ENCODE measurements at regions not wholly inside any gene's neighbourhood (a gene's known extent, or its start where the extent isn't known, plus 50 kb on each side); places are given as distances from the start of the nearest gene placed in this dataset.
"Not testable (repeated sequence)": the region's sequence is repeated elsewhere in the genome, so short reads cannot be mapped to it uniquely, and the experiment has no call there.

DNA sequence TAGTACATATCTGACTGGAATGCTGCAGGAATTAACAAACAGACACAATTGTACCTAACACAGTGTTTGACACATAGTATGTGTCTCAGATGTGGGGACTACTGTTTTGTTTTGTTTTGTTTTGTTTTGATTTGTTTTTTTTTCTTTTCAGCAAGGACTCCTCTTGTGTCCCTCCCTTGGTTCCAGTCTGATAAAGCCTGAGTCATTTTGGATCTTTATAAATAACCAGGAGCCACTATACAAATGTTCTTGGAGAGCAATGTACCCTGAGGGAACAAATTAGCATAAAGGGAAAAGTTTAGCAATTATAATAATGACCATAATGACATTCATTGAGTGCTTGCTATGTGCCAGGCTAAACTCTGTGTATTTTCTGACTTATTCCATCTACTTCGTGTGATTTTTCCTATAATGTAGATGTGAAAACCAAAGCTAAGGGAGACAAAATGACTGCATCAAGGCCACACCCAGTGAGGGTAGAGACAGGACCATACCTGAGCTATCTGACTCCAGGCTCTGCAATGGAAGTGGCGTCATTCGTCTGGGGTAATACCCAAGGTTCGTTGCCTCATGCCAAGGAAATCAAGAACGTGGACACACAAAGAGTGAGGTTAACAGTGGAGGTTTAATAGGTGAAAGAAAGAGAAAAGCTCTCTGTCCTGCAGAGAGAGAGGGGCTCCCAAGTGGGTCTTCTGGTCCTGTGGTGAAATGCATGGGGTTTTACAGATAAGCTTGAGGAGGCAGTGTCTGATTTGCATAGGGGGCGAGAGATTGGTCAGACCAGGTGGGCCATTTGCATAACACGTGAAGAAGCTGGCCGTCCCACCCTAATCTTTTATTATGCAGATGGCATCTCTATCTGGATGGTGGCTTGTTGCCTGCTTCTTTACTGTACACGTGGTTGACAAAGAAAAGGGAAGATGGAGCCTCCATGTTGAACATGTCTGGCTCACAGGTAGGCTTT, 285.5 kb upstream of the SFSWAP start:
- TF ChIP-seq, protein P1, sequence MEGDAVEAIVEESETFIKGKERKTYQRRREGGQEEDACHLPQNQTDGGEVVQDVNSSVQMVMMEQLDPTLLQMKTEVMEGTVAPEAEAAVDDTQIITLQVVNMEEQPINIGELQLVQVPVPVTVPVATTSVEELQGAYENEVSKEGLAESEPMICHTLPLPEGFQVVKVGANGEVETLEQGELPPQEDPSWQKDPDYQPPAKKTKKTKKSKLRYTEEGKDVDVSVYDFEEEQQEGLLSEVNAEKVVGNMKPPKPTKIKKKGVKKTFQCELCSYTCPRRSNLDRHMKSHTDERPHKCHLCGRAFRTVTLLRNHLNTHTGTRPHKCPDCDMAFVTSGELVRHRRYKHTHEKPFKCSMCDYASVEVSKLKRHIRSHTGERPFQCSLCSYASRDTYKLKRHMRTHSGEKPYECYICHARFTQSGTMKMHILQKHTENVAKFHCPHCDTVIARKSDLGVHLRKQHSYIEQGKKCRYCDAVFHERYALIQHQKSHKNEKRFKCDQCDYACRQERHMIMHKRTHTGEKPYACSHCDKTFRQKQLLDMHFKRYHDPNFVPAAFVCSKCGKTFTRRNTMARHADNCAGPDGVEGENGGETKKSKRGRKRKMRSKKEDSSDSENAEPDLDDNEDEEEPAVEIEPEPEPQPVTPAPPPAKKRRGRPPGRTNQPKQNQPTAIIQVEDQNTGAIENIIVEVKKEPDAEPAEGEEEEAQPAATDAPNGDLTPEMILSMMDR (IDR thresholded peaks at IDR 0.05; ENCODE audit: low read depth, low read length): no peak
- DNase-seq: no peak
- Histone ChIP-seq H3K27me3 (ENCODE audit: insufficient read depth, low read depth, severe bottlenecking) (no peaks in the 10 kb centered on the region), H3K4me3 (ENCODE audit: low read depth, low read length) (no peak overlapping the region), H3K36me3 (no peaks in the 10 kb centered on the region), H3K9me3 (ENCODE audit: severe bottlenecking) (peaks cover 7% of the 10 kb centered on the region), H3K27ac (no peak overlapping the region)

DNA sequence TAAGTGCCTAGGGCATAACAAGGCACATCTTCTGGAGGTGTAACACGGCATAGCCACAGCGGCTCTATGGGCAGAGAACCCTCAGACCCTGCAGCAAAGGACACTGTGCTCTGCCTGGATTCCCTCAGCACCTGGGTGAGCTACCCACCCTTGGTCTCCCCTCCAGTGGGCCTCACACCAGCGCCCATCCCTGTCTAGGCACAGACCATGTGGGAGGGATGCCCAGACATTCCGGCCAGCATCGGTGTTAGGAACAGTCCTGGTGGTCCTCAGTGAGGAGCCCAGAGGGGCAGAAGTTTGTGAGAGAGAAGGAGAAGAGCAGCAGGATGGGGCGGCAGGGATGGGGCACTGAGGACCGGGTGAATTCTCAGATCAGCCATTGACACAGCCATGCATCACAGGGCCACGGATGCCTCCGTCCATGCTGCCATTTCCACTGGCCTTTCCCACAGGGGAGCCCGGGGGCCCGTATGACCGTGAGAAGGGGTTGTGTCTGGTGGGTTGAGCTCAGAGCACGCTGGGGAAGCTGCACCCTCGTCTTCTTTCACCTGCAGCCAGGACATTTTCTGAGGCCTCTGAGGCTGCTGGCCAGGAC, 282.7 kb upstream of the SFSWAP start:
- DNase-seq: no peak
- Histone ChIP-seq H3K4me3 (ENCODE audit: low read depth, low read length) (no peak overlapping the region), H3K9me3 (ENCODE audit: severe bottlenecking) (peaks cover 7% of the 10 kb centered on the region), H3K27ac (no peak overlapping the region), H3K36me3 (no peaks in the 10 kb centered on the region), H3K27me3 (ENCODE audit: insufficient read depth, low read depth, severe bottlenecking) (no peaks in the 10 kb centered on the region)
- TF ChIP-seq, protein P1 (IDR thresholded peaks at IDR 0.05; ENCODE audit: low read depth, low read length): no peak

DNA sequence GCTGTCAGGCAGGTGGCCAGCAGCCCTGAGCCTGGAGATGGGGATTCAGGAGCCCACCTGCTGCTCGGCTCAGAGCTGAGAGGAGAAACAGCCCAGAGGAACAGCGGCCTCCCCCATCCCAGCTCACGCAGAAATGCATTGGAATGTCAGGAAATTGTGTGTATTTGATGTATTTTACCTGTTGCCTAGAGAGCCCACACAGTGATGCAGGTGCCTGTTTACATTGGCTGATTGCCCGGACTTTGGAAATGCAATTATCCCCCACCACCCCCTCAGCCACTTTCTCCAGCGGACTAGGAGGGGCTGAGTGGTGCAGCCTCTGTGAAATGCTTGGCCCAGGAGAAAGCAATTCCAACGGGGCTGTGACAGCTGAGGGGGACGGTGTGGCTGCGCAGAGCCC, 281.7 kb upstream of the SFSWAP start:
- not testable (repeated sequence) for H3K36me3 ChIP-seq; H3K9me3 ChIP-seq (ENCODE audit: severe bottlenecking); H3K4me3 ChIP-seq (ENCODE audit: low read depth, low read length); DNase-seq; H3K27me3 ChIP-seq (ENCODE audit: insufficient read depth, low read depth, severe bottlenecking); H3K27ac ChIP-seq

DNA sequence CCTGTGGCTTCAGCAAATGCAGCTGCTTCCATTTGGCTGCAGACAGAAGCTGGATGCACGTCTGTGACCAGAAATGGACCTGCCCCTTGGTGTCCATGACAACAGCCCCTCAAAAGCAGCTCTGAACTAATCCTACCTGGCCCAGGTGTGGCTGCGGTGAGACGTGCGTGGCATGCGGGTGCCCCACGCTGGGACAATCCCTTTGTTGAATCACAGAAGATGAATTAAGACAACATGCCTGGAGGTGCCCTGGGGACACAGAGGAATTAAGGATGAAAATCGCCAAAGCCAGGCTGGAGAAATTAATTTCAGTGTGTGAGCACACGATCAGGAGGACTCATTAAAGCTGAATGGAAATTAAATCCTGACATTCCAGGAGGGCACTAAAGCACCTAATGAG, 281.2 kb upstream of the SFSWAP start:
- not testable (repeated sequence) for H3K27me3 ChIP-seq (ENCODE audit: insufficient read depth, low read depth, severe bottlenecking); DNase-seq; H3K4me3 ChIP-seq (ENCODE audit: low read depth, low read length); H3K27ac ChIP-seq; H3K9me3 ChIP-seq (ENCODE audit: severe bottlenecking); H3K36me3 ChIP-seq

DNA sequence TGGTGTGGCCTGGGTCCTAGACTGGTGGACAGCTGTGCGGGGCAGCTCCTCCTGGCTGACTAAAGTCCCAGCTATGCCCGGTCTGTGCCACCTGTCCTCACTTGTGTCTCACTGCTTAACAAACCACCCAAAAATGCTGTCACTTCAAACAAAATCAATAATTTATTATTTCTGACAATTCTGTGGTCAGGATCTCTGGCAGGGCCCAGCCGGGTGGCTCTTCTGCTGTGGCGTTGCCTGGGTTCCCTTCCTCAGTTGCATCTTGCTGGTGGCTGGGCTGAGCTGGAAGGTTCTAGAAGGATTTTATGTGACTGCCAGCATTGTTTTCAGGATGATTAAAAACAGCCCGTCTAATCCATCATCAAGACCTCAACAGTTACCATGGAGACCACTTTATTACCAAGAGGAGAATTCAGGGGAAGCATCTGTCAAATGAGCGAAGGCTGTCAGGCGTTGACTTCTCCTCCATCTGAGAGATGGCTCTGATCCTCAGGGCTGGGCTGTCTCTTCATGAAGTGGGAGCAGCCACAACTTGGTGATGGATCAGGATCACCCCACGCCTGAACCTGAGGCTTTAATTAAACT, 280.6 kb upstream of the SFSWAP start:
- Histone ChIP-seq H3K36me3 (no peaks in the 10 kb centered on the region), H3K4me3 (ENCODE audit: low read depth, low read length) (no peak overlapping the region), H3K27ac (no peak overlapping the region), H3K27me3 (ENCODE audit: insufficient read depth, low read depth, severe bottlenecking) (no peaks in the 10 kb centered on the region), H3K9me3 (ENCODE audit: severe bottlenecking) (no peaks in the 10 kb centered on the region)
- no peak for DNase-seq
- TF ChIP-seq, protein P1 (IDR thresholded peaks at IDR 0.05; ENCODE audit: low read depth, low read length): no peak

DNA sequence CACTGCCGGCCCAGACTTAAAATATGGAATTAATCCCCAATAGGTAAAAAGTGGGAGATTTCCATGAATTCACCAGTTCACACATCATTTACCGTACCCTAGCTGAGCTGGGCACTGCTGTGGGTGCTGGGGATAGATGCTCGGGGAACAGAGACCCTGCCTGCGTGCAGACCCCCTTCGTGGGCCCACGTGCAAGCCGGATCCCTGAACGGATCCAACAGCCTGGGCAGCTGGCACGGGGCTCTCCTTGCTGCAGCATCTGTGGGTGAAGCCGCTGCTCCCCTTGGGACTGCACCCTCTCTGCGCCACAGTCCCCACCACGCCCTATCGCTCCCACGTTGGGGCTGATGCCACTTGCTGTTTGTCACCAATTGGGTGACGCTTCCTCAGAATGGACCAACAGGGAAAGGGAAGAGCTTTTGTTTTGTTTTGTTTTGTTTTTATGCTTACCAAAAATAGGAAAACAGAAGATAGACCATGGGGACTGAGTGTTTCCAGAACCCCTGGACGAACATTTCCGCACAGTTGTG, 279.7 kb upstream of the SFSWAP start:
- H3K27me3 ChIP-seq (ENCODE audit: insufficient read depth, low read depth, severe bottlenecking); H3K36me3 ChIP-seq; DNase-seq; H3K9me3 ChIP-seq (ENCODE audit: severe bottlenecking); H3K27ac ChIP-seq; H3K4me3 ChIP-seq (ENCODE audit: low read depth, low read length): not testable (repeated sequence)
